ENCODE measurements at regions not wholly inside any gene's neighbourhood (a gene's known extent, or its start where the extent isn't known, plus 50 kb on each side); places are given as distances from the start of the nearest gene placed in this dataset.

DNA sequence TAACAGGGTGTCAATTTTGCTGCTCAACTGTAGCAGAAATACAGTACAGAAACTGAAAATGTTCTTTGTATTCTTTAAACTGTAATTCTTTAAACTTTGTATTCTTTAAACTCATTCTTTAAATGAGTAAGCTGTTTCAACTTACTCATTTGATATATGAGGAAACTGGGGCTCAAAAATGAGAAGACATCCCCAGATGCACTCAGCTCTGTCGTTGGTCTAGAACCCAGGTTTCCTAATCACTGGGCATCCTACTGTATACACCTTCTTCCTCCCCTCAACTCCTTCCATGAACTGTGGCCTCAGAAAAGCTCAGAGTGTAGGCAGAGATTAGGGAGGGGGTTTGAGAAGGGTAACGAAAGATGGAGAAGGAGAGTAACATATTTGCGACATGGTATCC lies 136.5 kb upstream of the MAST4 start:
- no peak overlapping the region for H3K27ac ChIP-seq
- DNase-seq, result no peak
- H3K27me3 ChIP-seq (replicated peaks), result no peaks in the 10 kb centered on the region
- TF ChIP-seq, protein P1, sequence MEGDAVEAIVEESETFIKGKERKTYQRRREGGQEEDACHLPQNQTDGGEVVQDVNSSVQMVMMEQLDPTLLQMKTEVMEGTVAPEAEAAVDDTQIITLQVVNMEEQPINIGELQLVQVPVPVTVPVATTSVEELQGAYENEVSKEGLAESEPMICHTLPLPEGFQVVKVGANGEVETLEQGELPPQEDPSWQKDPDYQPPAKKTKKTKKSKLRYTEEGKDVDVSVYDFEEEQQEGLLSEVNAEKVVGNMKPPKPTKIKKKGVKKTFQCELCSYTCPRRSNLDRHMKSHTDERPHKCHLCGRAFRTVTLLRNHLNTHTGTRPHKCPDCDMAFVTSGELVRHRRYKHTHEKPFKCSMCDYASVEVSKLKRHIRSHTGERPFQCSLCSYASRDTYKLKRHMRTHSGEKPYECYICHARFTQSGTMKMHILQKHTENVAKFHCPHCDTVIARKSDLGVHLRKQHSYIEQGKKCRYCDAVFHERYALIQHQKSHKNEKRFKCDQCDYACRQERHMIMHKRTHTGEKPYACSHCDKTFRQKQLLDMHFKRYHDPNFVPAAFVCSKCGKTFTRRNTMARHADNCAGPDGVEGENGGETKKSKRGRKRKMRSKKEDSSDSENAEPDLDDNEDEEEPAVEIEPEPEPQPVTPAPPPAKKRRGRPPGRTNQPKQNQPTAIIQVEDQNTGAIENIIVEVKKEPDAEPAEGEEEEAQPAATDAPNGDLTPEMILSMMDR (IDR thresholded peaks at IDR 0.05; ENCODE audit: low read depth, low read length, missing control alignments), result no peak
- in situ Hi-C loops (cut with HindIII; ENCODE audit: low pct_ligation_motif_present, low sequenced_read_pairs), result no loop called here
- no peak overlapping the region for H3K4me3 ChIP-seq (ENCODE audit: low read depth, low read length)
- H3K36me3 ChIP-seq (replicated peaks), result no peaks in the 10 kb centered on the region

DNA sequence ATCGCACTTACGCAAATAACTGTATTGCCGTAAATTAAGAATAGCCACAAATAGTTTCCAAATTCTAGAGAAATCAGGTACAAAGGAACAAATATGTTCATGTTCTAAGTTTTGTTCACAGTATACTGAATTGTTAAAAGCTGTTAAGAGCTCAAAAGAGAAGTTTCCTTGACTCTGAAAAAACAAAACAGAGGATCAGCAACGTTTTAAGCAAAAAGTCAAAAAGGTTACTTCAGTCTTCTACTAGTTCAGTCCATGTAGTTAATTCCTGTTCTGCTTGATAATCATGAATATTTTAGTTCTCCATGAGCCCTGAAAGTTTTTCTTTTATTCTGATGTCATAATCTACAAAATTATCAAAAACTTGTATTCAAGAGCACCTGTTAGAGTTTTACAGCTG lies 128.6 kb upstream of the MAST4 start:
- DNase-seq, result no peak
- TF ChIP-seq, protein P1 (IDR thresholded peaks at IDR 0.05; ENCODE audit: low read depth, low read length, missing control alignments), result no peak
- no peaks in the 10 kb centered on the region for H3K27me3 ChIP-seq (replicated peaks)
- no peaks in the 10 kb centered on the region for H3K36me3 ChIP-seq (replicated peaks)
- H3K4me3 ChIP-seq (ENCODE audit: low read depth, low read length), result no peak overlapping the region
- in situ Hi-C loops (cut with HindIII; ENCODE audit: low pct_ligation_motif_present, low sequenced_read_pairs), result no loop called here
- no peak overlapping the region for H3K27ac ChIP-seq

GRCh38 chr5:66469684-66470083 lies 126.5 kb upstream of the MAST4 start:
- DNase-seq, result no peak
- no peak overlapping the region for H3K4me3 ChIP-seq (ENCODE audit: low read depth, low read length)
- H3K27ac ChIP-seq, result no peak overlapping the region
- no peaks in the 10 kb centered on the region for H3K27me3 ChIP-seq (replicated peaks)
- H3K36me3 ChIP-seq (replicated peaks), result no peaks in the 10 kb centered on the region
- TF ChIP-seq, protein P1 (IDR thresholded peaks at IDR 0.05; ENCODE audit: low read depth, low read length, missing control alignments), result no peak
- in situ Hi-C loops (cut with HindIII; ENCODE audit: low pct_ligation_motif_present, low sequenced_read_pairs), result no loop called here

GRCh38 chr5:66472010-66472409 lies 124.2 kb upstream of the MAST4 start:
- Histone ChIP-seq H3K27ac (no peak overlapping the region), H3K27me3 (replicated peaks) (no peaks in the 10 kb centered on the region), H3K4me3 (ENCODE audit: low read depth, low read length) (no peak overlapping the region), H3K36me3 (replicated peaks) (no peaks in the 10 kb centered on the region)
- DNase-seq, result no peak
- in situ Hi-C loops (cut with HindIII; ENCODE audit: low pct_ligation_motif_present, low sequenced_read_pairs), result no loop called here
- TF ChIP-seq, protein P1 (IDR thresholded peaks at IDR 0.05; ENCODE audit: low read depth, low read length, missing control alignments), result no peak

GRCh38 chr5:66475731-66476130 lies 120.5 kb upstream of the MAST4 start:
- H3K36me3 ChIP-seq (replicated peaks), result no peaks in the 10 kb centered on the region
- H3K4me3 ChIP-seq (ENCODE audit: low read depth, low read length), result no peak overlapping the region
- H3K27me3 ChIP-seq (replicated peaks), result no peaks in the 10 kb centered on the region
- TF ChIP-seq, protein P1 (IDR thresholded peaks at IDR 0.05; ENCODE audit: low read depth, low read length, missing control alignments), result no peak
- DNase-seq, result no peak
- in situ Hi-C loops (cut with HindIII; ENCODE audit: low pct_ligation_motif_present, low sequenced_read_pairs), result no loop called here
- no peak overlapping the region for H3K27ac ChIP-seq

DNA sequence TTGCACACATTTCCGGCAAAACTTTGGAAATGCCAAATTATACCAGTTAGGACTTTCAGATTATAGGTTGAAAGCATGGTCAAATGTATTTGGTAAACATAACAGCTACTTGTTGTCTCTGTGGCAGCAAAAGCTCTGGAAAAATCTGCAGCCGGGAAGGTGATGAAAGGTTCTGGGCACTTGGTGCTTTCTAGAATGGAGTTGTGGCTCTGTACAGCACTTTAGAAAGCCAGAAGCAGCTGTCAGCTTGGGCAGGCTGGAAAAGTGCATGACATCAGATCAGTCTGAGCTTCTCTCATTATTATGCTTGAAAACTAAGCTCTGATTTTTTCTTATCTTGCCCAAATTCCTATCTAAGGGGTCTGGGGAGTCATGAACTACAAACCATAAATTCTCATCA lies 118.6 kb upstream of the MAST4 start:
- TF ChIP-seq, protein P1 (IDR thresholded peaks at IDR 0.05; ENCODE audit: low read depth, low read length, missing control alignments), result no peak
- Histone ChIP-seq H3K36me3 (replicated peaks) (no peaks in the 10 kb centered on the region), H3K27me3 (replicated peaks) (no peaks in the 10 kb centered on the region), H3K4me3 (ENCODE audit: low read depth, low read length) (no peak overlapping the region), H3K27ac (no peak overlapping the region)
- in situ Hi-C loops (cut with HindIII; ENCODE audit: low pct_ligation_motif_present, low sequenced_read_pairs), result no loop called here
- DNase-seq, result no peak
